ENCODE measurements at regions not wholly inside any gene's neighbourhood (a gene's known extent, or its start where the extent isn't known, plus 50 kb on each side); places are given as distances from the start of the nearest gene placed in this dataset.

DNA sequence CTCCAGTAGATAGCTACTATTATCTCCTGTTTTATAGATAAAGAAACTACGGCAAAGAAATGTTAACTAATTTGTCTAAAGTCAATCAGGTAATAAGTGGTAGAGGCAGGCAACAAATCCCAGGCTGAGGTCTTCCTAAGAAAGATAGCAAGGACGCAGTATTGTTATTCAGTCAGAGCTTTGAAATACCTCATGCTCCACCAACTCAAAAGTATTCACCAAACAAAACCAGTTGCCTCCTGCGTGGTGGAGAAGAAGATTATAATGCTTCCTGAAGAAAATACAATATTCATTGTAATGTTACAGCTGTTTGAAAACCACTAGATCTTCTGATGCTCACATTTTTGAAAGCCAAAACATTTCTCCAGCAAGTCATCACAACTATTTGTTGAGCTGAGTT is 138.2 kb upstream of the CNTN4 start:
- Histone ChIP-seq H3K27me3 (no peaks in the 10 kb centered on the region), H3K36me3 (no peaks in the 10 kb centered on the region), H3K9me3 (no peaks in the 10 kb centered on the region), H3K27ac (no peak overlapping the region), H3K4me3 (no peak overlapping the region), H3K4me1 (no peaks in the 10 kb centered on the region)
- intact Hi-C loops (cut with DNase I; ENCODE audit: low total_unique reads) (no loop called here), in situ Hi-C loops (cut with MboI; ENCODE audit: low sequenced_read_pairs in 4 of 4) (no loop called here)
- DNase-seq (no peak), ATAC-seq (no peak)
- TF ChIP-seq, protein P1, sequence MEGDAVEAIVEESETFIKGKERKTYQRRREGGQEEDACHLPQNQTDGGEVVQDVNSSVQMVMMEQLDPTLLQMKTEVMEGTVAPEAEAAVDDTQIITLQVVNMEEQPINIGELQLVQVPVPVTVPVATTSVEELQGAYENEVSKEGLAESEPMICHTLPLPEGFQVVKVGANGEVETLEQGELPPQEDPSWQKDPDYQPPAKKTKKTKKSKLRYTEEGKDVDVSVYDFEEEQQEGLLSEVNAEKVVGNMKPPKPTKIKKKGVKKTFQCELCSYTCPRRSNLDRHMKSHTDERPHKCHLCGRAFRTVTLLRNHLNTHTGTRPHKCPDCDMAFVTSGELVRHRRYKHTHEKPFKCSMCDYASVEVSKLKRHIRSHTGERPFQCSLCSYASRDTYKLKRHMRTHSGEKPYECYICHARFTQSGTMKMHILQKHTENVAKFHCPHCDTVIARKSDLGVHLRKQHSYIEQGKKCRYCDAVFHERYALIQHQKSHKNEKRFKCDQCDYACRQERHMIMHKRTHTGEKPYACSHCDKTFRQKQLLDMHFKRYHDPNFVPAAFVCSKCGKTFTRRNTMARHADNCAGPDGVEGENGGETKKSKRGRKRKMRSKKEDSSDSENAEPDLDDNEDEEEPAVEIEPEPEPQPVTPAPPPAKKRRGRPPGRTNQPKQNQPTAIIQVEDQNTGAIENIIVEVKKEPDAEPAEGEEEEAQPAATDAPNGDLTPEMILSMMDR (IDR thresholded peaks at IDR 0.05 in 4 of 5, conservative IDR thresholded peaks at IDR 0.05 in 1 of 5) = no peak
- no peak for TF ChIP-seq POLR2A (IDR thresholded peaks at IDR 0.05)

DNA sequence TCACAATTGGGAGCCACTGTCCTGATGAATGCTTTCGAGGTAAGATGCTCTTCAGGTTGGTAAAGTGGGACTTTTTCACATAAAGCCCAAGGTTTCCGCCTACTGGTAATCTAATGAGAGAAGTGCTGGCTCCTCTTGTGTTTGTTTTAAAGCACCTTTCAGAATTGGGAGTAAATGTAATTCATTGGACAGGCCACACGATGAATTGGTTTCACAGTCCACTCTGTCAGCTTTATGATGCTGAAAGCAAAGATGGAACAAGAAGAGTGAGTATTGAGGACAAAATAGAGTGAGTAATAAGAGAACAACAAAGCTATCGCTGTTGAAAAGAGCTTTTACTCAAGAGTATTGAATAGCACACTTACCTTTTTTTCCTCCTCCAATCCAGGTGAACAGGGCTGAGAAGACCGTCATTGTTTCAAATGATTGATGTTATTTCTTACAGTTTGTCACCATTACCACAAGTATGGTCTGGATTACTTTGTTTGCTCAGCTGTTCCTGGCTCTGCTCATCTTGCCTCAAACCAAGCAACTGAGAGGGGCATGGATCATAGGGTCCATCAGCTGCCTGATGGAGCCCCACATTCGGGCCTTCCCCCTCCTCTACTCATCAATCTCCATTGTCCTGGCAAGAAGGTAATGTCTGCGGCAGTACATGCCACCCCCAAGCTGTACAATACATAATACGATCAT is 136.1 kb upstream of the CNTN4 start:
- in situ Hi-C loops (cut with MboI; ENCODE audit: low sequenced_read_pairs in 4 of 4) = no loop called here
- Histone ChIP-seq H3K4me1 (no peaks in the 10 kb centered on the region), H3K9me3 (no peaks in the 10 kb centered on the region), H3K27ac (no peak overlapping the region), H3K36me3 (no peaks in the 10 kb centered on the region), H3K27me3 (no peaks in the 10 kb centered on the region), H3K4me3 (no peak overlapping the region)
- no peak for TF ChIP-seq POLR2A (IDR thresholded peaks at IDR 0.05)
- TF ChIP-seq, protein P1 (IDR thresholded peaks at IDR 0.05 in 4 of 5, conservative IDR thresholded peaks at IDR 0.05 in 1 of 5) = no peak
- intact Hi-C loops (cut with DNase I; ENCODE audit: low total_unique reads) = no loop called here
- DNase-seq (no peak), ATAC-seq (no peak)

DNA sequence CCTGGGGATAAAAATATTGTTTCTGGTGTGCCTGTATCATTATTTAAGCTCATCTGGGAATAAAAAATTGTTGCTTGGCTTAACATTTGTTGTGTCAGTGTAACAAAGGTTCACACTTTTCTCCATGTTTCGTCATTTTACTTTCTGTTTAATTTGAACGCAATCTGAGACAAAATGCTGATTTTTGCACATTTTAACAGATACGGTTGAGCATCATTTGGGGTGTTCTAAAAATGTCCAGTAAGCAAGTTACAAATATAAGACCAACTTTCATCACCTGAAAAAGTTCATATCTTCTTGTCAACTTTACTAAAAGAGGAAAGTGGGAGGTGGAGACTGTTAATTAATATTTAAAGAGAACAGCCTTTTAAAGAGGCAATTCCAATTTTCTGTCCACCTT is 134.8 kb upstream of the CNTN4 start:
- Histone ChIP-seq H3K36me3 (no peaks in the 10 kb centered on the region), H3K9me3 (no peaks in the 10 kb centered on the region), H3K4me3 (no peak overlapping the region), H3K4me1 (no peaks in the 10 kb centered on the region), H3K27ac (no peak overlapping the region), H3K27me3 (no peaks in the 10 kb centered on the region)
- ATAC-seq (no peak), DNase-seq (no peak)
- TF ChIP-seq, protein P1 (IDR thresholded peaks at IDR 0.05 in 4 of 5, conservative IDR thresholded peaks at IDR 0.05 in 1 of 5) = no peak
- no peak for TF ChIP-seq POLR2A (IDR thresholded peaks at IDR 0.05)
- intact Hi-C loops (cut with DNase I; ENCODE audit: low total_unique reads) (no loop called here), in situ Hi-C loops (cut with MboI; ENCODE audit: low sequenced_read_pairs in 4 of 4) (no loop called here)

DNA sequence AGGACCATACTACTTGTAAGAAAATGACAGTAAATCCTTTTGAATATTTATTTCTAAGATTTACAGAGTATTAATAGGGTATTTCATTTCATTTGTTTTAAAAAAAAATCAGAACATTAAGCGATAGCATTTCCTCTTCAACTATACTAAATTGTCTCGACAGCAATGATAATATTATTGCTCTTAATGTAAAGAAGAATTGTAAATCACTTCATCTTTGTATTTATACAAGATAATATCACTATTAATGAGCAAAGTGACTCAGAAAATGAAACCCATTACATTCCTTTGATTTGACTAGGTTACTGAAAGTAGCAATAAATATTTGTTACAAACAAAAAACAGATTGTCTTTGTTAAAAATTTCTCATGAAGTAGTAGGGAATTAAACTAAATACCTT is 131.1 kb upstream of the CNTN4 start:
- in situ Hi-C loops (cut with MboI; ENCODE audit: low sequenced_read_pairs in 4 of 4) = no loop called here
- DNase-seq (no peak), ATAC-seq (no peak)
- intact Hi-C loops (cut with DNase I; ENCODE audit: low total_unique reads) = no loop called here
- Histone ChIP-seq H3K9me3 (no peaks in the 10 kb centered on the region), H3K4me1 (no peaks in the 10 kb centered on the region), H3K4me3 (no peak overlapping the region), H3K27ac (no peak overlapping the region), H3K27me3 (no peaks in the 10 kb centered on the region), H3K36me3 (no peaks in the 10 kb centered on the region)
- TF ChIP-seq, protein P1 (IDR thresholded peaks at IDR 0.05 in 4 of 5, conservative IDR thresholded peaks at IDR 0.05 in 1 of 5) = no peak
- TF ChIP-seq POLR2A (IDR thresholded peaks at IDR 0.05) = no peak

DNA sequence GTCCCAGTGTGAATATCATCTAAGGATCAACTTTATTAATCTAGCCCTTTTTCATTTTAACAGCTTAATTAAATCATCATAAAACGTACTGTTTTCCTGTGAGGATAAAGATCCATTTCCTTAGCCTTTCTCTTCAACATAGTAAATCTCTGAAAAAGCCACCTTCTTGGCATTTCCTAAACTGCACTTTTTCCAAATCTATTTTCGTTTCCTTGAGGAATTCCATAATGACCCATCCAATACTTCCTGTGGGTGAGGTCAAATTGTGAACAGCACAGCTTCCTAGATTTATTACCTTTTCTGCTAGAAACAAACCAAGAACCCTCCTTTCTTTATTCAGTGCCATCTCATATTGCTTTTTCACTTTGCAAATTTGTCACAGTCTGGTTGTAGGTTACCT is 129.4 kb upstream of the CNTN4 start:
- Histone ChIP-seq H3K27ac (no peak overlapping the region), H3K9me3 (no peaks in the 10 kb centered on the region), H3K4me3 (no peak overlapping the region), H3K27me3 (no peaks in the 10 kb centered on the region), H3K4me1 (no peaks in the 10 kb centered on the region), H3K36me3 (no peaks in the 10 kb centered on the region)
- DNase-seq (no peak), ATAC-seq (no peak)
- intact Hi-C loops (cut with DNase I; ENCODE audit: low total_unique reads) = no loop called here
- no peak for TF ChIP-seq POLR2A (IDR thresholded peaks at IDR 0.05)
- TF ChIP-seq, protein P1 (IDR thresholded peaks at IDR 0.05 in 4 of 5, conservative IDR thresholded peaks at IDR 0.05 in 1 of 5) = no peak
- in situ Hi-C loops (cut with MboI; ENCODE audit: low sequenced_read_pairs in 4 of 4) = no loop called here

All from gastrocnemius medialis (tissue), 4 donors.